NCI-H526 treated with DMSO at 0.1 percent for 48 hours (cell line): ENCODE measurements at regions not wholly inside any gene's neighbourhood (a gene's known extent, or its start where the extent isn't known, plus 50 kb on each side); places are given as distances from the start of the nearest gene placed in this dataset.
A peak's percentile ranks its signal among the peaks of the same experiment; 100 is the strongest.
"Not testable (repeated sequence)": the region's sequence is repeated elsewhere in the genome, so short reads cannot be mapped to it uniquely, and the experiment has no call there.

ENCODE experiments used
- DNase-seq: peaks from one replicate; lab custom pipeline; 2025; lab: John Stamatoyannopoulos, UW

DNA sequence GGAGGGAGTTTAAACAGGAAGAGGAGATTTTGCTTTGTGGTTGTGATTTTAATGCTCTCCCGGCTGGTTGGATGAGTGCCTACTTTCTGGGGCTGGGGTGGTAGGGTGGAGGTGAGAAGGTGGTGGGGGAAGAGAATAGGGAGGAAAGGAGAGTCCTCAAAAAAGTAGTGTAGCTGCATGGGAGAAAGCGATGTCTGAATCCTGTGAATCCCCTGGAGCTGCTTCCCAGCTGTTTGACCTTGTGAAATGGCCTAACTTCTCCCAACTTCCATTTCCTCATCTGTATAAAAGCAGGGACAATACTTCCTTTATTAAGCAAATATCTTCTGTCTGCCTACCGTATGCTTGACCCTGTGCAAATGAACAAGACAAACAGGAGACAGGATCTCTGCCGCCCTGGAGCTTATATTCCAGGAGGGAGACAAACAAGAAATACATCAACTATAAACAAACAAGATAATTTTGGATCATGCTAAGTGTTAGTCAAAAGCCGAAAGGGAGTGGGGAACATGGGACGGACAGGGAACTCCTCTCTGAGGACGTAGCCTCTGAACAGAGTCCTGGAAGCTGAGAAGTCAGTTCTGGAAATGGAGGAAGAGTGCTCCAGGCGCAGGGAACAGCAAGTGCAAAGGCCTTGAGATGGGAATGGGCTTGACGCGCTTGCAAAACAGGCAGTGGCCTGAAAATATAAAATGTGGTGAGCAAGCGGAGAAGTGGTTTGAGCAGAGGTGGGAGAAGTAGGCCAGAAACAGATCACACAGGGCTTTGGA, 103.5 kb downstream of the SPRY4 start:
- peak; percentile 11 for DNase-seq

GRCh38 chr5:142219146-142219545, 105.7 kb downstream of the SPRY4 start:
- DNase-seq, result no peak

DNA sequence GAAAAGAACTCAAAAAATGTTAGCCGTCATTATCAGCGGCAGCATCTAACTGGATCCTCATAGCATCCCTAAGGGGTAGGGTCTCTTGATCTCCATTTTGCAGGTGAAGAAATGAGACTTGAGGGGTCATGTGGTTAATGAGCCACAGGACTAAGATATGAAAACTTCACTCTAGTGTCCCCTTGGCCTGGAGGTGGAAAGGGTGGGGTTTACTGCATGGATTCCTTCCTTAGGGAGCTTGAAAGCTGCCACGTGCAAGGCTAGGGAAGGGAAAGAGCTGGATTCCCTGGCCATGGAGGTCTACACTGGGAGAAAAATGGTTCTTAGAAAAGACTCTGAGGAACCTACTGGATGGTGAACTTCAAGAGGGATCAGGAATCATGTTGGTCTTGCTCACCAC, 107.9 kb downstream of the SPRY4 start:
- DNase-seq, result no peak

GRCh38 chr5:142215915-142216681, 107.5 kb downstream of the NDFIP1 start:
- no peak for DNase-seq

DNA sequence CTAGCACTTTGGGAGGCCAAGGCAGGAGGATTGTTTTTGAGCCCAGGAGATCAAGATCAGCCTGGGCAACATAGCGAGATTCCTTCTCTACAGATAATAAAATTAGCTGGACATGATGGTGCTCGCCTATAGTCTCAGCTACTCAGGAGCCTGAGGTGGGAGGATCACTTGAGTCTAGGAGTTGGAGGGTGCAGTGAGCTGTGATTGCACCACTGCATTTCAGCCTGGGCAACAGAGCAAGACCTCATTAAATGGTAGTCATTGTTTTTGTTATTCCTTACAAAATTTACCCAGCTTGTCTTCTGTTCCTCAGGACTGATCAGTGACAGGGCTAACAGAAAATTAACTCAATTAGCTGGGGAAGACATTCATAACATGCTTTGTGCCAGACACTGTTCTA, 104.5 kb downstream of the NDFIP1 start:
- DNase-seq, result no peak

DNA sequence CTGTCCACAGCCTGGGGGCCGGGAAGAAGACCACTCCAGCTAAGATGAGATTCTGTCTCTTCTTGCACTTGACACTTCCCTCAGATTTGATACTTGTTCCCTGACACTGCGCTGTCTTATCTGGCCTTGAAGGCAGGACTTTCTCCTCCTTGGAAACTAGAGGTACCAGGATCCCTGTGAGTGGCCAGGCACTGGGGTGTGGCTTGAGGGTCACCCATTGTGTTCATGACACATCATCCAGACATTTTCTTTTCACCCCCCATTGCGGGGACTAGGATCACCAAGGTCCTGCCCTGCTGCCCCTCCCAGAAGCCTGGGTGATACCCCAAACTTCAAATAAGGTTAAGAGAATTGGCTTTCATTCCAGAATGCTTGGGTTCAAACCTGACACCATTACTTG, 103.3 kb downstream of the NDFIP1 start:
- no peak for DNase-seq

DNA sequence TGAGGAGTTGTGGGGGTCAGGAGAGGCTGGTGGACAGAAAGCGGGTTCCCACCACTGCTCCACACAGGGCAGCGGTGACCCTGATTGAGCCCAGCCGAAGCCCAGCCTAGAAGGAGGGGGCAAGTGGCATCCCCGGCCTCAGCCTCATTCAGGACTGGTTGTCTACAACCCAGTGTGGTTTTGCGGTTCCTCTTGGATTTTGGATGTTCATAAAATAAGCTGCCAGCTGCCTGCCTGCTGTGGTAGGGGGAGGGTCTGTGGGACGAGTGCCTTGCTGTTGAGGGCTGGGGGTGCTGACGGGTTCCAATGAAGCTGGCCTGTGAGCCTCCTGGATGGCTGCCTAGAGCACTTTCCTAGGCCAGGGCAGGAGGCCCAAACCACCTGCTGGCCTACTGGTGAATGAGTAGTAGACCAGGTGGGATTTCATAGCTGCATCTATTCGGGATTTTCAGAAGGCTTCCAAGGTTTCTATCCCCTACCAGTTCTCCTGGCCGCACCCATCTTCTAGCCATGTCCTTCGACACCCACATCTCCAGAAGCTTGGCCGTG, 102.4 kb downstream of the NDFIP1 start:
- no peak for DNase-seq

GRCh38 chr5:142210011-142210410, 101.4 kb downstream of the NDFIP1 start:
- DNase-seq, result no peak

- DNase-seq, result no peak
These were observed 100.3 kb downstream of the NDFIP1 start for GRCh38 chr5:142208777-142209312.

DNA sequence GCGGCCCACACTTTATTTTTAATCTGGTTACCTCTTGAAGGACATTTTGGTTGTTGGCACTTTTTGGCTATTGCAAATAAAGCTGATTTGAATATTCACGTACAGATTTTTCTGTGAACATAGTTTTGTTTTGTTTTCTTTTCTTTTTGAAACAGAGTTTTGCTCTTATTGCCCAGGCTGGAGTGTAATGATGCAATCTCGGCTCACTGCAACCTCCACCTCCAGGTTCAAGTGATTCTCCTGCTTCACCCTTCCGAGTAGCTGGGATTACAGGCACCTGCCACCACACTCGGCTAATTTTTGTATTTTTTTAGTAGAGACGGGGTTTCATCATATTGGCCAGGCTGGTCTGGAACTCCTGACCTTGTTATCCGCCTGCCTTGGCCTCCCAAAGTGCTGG, 99.7 kb downstream of the NDFIP1 start:
- DNase-seq, result not testable (repeated sequence)

GRCh38 chr5:142206801-142207200, 98.2 kb downstream of the NDFIP1 start:
- no peak for DNase-seq

GRCh38 chr5:142204219-142204618, 95.6 kb downstream of the NDFIP1 start:
- DNase-seq, result no peak
